Heart right ventricle (tissue), 16 donors: ENCODE measurements at regions not wholly inside any gene's neighbourhood (a gene's known extent, or its start where the extent isn't known, plus 50 kb on each side); places are given as distances from the start of the nearest gene placed in this dataset.

Experiments used
- ATAC-seq, 8 donors: fragments of 200-7000 bp; cut with Tn5 transposase; one replicate each; pipeline ENCODE4 v1.9.1; 2020; ENCODE audit warnings: mild to moderate bottlenecking in 8 of 8, moderate library complexity in 8 of 8, moderate number of reproducible peaks in 1 of 8
- DNase-seq, 2 donors: peaks; one replicate each; pipeline ENCODE4 v3.0.0-alpha.2; 2020
- H3K27ac ChIP-seq, 10 donors: fragments of 200-600 bp; sonication (generic) in 2 of 10; one replicate each; pipeline versions ENCODE4 v1.5.0 to v1.8.0; 2020 to 2022; ENCODE audit warnings: mild to moderate bottlenecking in 3 of 10
- H3K27me3 ChIP-seq, 7 donors: fragments of 200-600 bp; one replicate each; pipeline ENCODE4 v1.8.0; 2021 to 2022; ENCODE audit warnings: mild to moderate bottlenecking in 2 of 7
- H3K36me3 ChIP-seq, 9 donors: fragments of 200-600 bp; sonication (generic) in 1 of 9; one replicate each; pipeline versions ENCODE4 v1.5.0 to v1.8.0; 2020 to 2022; ENCODE audit warnings: mild to moderate bottlenecking in 2 of 9
- H3K4me1 ChIP-seq, 9 donors: fragments of 200-600 bp; sonication (generic) in 1 of 9; one replicate each; pipeline versions ENCODE4 v1.5.0 to v1.8.0; 2020 to 2022; ENCODE audit warnings: mild to moderate bottlenecking in 4 of 9
- H3K4me3 ChIP-seq, 10 donors: fragments of 200-600 bp; sonication (generic) in 2 of 10; one replicate each; pipeline versions ENCODE4 v1.5.0 to v1.8.0; 2020 to 2022; ENCODE audit warnings: mild to moderate bottlenecking in 7 of 10, moderate library complexity in 2 of 10
- H3K9me3 ChIP-seq, 11 donors: fragments of 200-600 bp in 10 of 11; sonication (generic) in 2 of 11; one replicate each; pipeline versions ENCODE4 v1.5.0 to v1.8.0; 2013 to 2022; ENCODE audit warnings: mild to moderate bottlenecking in 2 of 11, control low read depth in 1 of 11, moderate library complexity in 1 of 11
- CTCF ChIP-seq, 9 donors: fragments of 200-600 bp; sonication (generic) in 2 of 9; IDR thresholded peaks; one replicate each; pipeline versions ENCODE4 v1.5.0 to v1.8.0; 2021 to 2022; ENCODE audit warnings: antibody characterized with exemption in 9 of 9, mild to moderate bottlenecking in 5 of 9, moderate library complexity in 1 of 9
- WGBS, 2 donors: extraction: QIAGEN DNeasy Blood & Tissue Kit; methylation state at CpG; one replicate each; pipeline ENCODE4 v1.1.7; 2013; ENCODE audit warnings: inconsistent platforms in 1 of 2; 5-methylcytosine and 5-hydroxymethylcytosine counted together
- intact Hi-C, 10 donors: fragments of 100-400 bp; cut with DNase I; formaldehyde crosslinking; loops; one replicate each; pipeline versions ENCODE4 v1.11.1 to v1.14.2; 2022
- donor health status: Arrhythmogenic right ventricular cardiomyopathy.
- donor health status: ischemic (EF 13 %, LVEDD 7.1; RV severe dilation, severe dysfunction).
- donor health status: healthy with polysubstance abuse.
- donor health status: DM: no; HTN: yes; CAD: no.
- donor health status: DM: no; HTN: no; CAD: no.
- donor health status: ischemic (EF 25% LVEDD 6.9; RV normal size, moderate dysfunction).
- donor health status: ischemic (EF 25% LVEDD 5.7; RV mildly dilated, moderate dysfunction).
- donor health status: healthy.
- donor health status: DM: yes; HTN: yes; CAD: no.
- donor health status: Ischemic cardiomyopathy.
- donor health status: ischemic (EF 35%, LVEDD 5.7; RV mildly dilated, moderate dysfunction).
- donor health status: nonischemic (EF 11% LVEDD 7.7; RV severe dilation, severe dysfunction).
- donor health status: DM: yes; HTN: yes; CAD: no.
- donor health status: PGD.
- donor health status: ischemic (EF 29% LVEDD 5.4; RV normal size, mild dysfunction).
- donor health status: nonischemic (EF 23%, LVEDD 6.1; RV moderate dilation, normal function).

- Histone ChIP-seq H3K4me1 (no peaks in the 10 kb centered on the region), H3K27ac (no peak overlapping the region), H3K36me3 (no peaks in the 10 kb centered on the region), H3K4me3 (no peak overlapping the region), H3K27me3 (no peaks in the 10 kb centered on the region), H3K9me3 (peaks cover 0 to 26% (median 0%) of the 10 kb centered on the region in 11 donors)
- 59 to 61% methylated on average over 3 of the region's 3 CpGs for WGBS, 2 donors
- TF ChIP-seq CTCF (IDR thresholded peaks at IDR 0.05): no peak
- no peak for DNase-seq
- intact Hi-C loops: no loop called here
- ATAC-seq: no peak
Measured at GRCh38 chr10:108975459-108976058, 947.8 kb downstream of the XPNPEP1 start.

- H3K4me3 ChIP-seq: no peak overlapping the region
- H3K27ac ChIP-seq: no peak overlapping the region
- H3K27me3 ChIP-seq: no peaks in the 10 kb centered on the region
- no peaks in the 10 kb centered on the region for H3K4me1 ChIP-seq
- TF ChIP-seq CTCF (IDR thresholded peaks at IDR 0.05): no peak
- intact Hi-C loops: loop anchor here in 1 of 10 donors (5.0 kb wide), 1 partner anchor 1693 kb away; no protein-coding TSS in a partner anchor
- ATAC-seq (no peak), DNase-seq (no peak)
- H3K9me3 ChIP-seq: peaks cover 0 to 10% (median 0%) of the 10 kb centered on the region in 11 donors
- no peaks in the 10 kb centered on the region for H3K36me3 ChIP-seq
- WGBS, 2 donors: 29 to 43% methylated on average over 1 of the region's 1 CpG
Measured at GRCh38 chr10:108970016-108970415, 953.3 kb downstream of the XPNPEP1 start.

DNA sequence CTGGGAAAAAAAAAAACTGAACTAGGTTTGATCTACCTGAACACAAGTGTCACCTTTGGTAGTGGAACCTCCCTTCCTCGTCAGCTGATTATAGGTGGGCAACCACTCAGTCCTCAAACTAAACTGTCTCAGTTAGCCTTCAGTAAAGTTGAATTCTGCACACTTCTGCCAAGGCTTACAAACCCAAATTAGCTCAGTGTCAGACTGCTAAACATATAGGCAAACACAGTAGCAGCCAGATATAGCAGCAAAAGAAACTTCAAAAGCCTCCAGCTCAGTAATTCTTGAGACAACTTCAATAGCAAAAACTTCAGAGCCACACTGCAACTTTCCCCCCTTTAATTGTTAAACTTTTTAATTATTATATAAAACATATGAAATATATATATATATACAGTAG is 956.9 kb downstream of the XPNPEP1 start:
- WGBS, 2 donors: 77 to 91% methylated on average over 1 of the region's 1 CpG
- Histone ChIP-seq H3K9me3 (peaks cover 0 to 6% (median 0%) of the 10 kb centered on the region in 11 donors), H3K36me3 (no peaks in the 10 kb centered on the region), H3K4me1 (no peaks in the 10 kb centered on the region), H3K4me3 (no peak overlapping the region), H3K27ac (no peak overlapping the region), H3K27me3 (no peaks in the 10 kb centered on the region)
- no peak for DNase-seq
- TF ChIP-seq CTCF (IDR thresholded peaks at IDR 0.05): no peak
- ATAC-seq: no peak
- intact Hi-C loops: no loop called here

DNA sequence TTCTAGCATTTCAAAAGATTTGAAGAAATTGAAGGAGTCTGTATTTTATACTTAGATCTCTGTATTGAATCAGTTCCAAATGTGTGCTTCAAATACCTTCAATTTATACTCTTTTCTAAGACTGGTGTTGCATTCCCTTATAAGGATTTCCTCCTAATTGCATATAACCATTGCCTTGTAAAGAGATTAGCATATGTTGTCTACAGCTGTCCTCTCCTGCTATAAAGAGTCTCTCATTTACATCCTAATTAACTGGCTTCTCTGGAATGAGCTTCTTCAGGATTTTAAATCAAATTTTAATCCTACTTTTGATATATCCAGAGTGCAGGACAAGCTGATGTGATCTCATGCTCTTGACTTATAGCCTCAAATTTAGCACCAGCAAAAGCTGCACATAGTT is 957.3 kb downstream of the XPNPEP1 start:
- peaks cover 0 to 2% (median 0%) of the 10 kb centered on the region in 11 donors for H3K9me3 ChIP-seq
- no peak overlapping the region for H3K27ac ChIP-seq
- DNase-seq (no peak), ATAC-seq (no peak)
- no peaks in the 10 kb centered on the region for H3K36me3 ChIP-seq
- intact Hi-C loops: no loop called here
- TF ChIP-seq CTCF (IDR thresholded peaks at IDR 0.05): no peak
- H3K4me3 ChIP-seq: no peak overlapping the region
- H3K4me1 ChIP-seq: no peaks in the 10 kb centered on the region
- H3K27me3 ChIP-seq: no peaks in the 10 kb centered on the region
